ENCODE measurements at regions not wholly inside any gene's neighbourhood (a gene's known extent, or its start where the extent isn't known, plus 50 kb on each side); places are given as distances from the start of the nearest gene placed in this dataset.
A peak's percentile ranks its signal among the peaks of the same experiment; 100 is the strongest.

DNA sequence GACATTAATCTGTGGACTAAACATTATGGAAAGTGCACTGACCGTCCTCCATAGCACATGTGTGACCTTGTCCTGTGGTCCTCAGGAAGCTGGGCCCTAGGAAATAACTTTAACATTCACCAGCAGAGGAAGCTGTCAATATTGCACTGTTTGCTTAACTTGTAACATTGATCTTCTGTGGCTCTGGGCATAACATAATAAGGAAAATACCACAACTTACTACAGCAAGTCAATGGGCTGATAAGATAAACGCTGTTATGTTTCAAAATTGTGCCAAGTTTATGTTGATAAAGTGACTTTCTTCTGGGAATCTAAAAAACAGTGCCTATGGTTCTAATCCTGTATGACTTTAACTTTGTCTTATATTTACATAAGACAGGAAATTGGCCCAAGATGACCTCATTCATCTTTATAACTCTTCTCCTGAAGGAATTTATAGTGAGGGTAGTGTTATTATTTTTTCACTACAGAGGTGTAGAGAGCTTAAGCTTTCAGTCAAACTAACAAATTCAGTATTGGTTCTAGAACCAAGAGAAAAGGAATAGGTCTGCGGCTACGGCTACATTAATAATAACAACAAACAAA, 113.7 kb upstream of the MAP4K3 start (continued):
- TF ChIP-seq, protein P1, sequence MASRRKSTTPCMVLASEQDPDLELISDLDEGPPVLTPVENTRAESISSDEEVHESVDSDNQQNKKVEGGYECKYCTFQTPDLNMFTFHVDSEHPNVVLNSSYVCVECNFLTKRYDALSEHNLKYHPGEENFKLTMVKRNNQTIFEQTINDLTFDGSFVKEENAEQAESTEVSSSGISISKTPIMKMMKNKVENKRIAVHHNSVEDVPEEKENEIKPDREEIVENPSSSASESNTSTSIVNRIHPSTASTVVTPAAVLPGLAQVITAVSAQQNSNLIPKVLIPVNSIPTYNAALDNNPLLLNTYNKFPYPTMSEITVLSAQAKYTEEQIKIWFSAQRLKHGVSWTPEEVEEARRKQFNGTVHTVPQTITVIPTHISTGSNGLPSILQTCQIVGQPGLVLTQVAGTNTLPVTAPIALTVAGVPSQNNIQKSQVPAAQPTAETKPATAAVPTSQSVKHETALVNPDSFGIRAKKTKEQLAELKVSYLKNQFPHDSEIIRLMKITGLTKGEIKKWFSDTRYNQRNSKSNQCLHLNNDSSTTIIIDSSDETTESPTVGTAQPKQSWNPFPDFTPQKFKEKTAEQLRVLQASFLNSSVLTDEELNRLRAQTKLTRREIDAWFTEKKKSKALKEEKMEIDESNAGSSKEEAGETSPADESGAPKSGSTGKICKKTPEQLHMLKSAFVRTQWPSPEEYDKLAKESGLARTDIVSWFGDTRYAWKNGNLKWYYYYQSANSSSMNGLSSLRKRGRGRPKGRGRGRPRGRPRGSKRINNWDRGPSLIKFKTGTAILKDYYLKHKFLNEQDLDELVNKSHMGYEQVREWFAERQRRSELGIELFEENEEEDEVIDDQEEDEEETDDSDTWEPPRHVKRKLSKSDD (CRISPR knock-in tag; IDR thresholded peaks at IDR 0.05; ENCODE audit: low read depth), result peak; percentile 37; the same call in 1 of the 2 replicates
- TF ChIP-seq ZNF660 (CRISPR knock-in tag; IDR thresholded peaks at IDR 0.05; ENCODE audit: borderline replicate concordance, low read depth), result no peak
- TF ChIP-seq, protein P2, sequence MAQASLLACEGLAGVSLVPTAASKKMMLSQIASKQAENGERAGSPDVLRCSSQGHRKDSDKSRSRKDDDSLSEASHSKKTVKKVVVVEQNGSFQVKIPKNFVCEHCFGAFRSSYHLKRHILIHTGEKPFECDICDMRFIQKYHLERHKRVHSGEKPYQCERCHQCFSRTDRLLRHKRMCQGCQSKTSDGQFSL (CRISPR knock-in tag; IDR thresholded peaks at IDR 0.05), result peak; percentile 31; the same call in 1 of the 2 replicates
- TF ChIP-seq, protein P3, sequence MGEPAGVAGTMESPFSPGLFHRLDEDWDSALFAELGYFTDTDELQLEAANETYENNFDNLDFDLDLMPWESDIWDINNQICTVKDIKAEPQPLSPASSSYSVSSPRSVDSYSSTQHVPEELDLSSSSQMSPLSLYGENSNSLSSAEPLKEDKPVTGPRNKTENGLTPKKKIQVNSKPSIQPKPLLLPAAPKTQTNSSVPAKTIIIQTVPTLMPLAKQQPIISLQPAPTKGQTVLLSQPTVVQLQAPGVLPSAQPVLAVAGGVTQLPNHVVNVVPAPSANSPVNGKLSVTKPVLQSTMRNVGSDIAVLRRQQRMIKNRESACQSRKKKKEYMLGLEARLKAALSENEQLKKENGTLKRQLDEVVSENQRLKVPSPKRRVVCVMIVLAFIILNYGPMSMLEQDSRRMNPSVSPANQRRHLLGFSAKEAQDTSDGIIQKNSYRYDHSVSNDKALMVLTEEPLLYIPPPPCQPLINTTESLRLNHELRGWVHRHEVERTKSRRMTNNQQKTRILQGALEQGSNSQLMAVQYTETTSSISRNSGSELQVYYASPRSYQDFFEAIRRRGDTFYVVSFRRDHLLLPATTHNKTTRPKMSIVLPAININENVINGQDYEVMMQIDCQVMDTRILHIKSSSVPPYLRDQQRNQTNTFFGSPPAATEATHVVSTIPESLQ (CRISPR knock-in tag; conservative IDR thresholded peaks at IDR 0.05), result no peak
- no peak; the same call in 1 of the 2 replicates for TF ChIP-seq ZNF101 (CRISPR knock-in tag; IDR thresholded peaks at IDR 0.05; ENCODE audit: borderline replicate concordance, low read depth)
- peak; percentile 98 for TF ChIP-seq ZNF205 (CRISPR knock-in tag; IDR thresholded peaks at IDR 0.05)
- peak; percentile 94; the same call in 1 of the 2 replicates for TF ChIP-seq BRCA1 (CRISPR knock-in tag; IDR thresholded peaks at IDR 0.05)
- peak in 1 of 2 experiments; percentile 91; a peak in 2 of 4 replicates for TF ChIP-seq KLF16 (CRISPR knock-in tag; IDR thresholded peaks at IDR 0.05)
- TF ChIP-seq, protein P4, sequence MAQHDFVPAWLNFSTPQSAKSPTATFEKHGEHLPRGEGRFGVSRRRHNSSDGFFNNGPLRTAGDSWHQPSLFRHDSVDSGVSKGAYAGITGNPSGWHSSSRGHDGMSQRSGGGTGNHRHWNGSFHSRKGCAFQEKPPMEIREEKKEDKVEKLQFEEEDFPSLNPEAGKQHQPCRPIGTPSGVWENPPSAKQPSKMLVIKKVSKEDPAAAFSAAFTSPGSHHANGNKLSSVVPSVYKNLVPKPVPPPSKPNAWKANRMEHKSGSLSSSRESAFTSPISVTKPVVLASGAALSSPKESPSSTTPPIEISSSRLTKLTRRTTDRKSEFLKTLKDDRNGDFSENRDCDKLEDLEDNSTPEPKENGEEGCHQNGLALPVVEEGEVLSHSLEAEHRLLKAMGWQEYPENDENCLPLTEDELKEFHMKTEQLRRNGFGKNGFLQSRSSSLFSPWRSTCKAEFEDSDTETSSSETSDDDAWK (CRISPR knock-in tag; IDR thresholded peaks at IDR 0.05), result no peak
- no peak; the same call in 1 of the 2 replicates for TF ChIP-seq ZNF34 (CRISPR knock-in tag; IDR thresholded peaks at IDR 0.05; ENCODE audit: borderline replicate concordance)
- no peak for TF ChIP-seq SRSF9 (IDR thresholded peaks at IDR 0.05; ENCODE audit: borderline replicate concordance, insufficient read depth, low read depth, low read length, poor library complexity, severe bottlenecking)
- 0 out of 4 replicates have a peak, but pooled peaks of 1 of the 2 experiments have one; percentile 20 for TF ChIP-seq POLR2A (IDR thresholded peaks at IDR 0.05; ENCODE audit: insufficient read depth in 1 of 2, low read depth in 2 of 2, low read length in 2 of 2)
- TF ChIP-seq CBFB (CRISPR knock-in tag; IDR thresholded peaks at IDR 0.05), result peak; percentile 98
- TF ChIP-seq SMAD1 (CRISPR knock-in tag; IDR thresholded peaks at IDR 0.05; ENCODE audit: borderline replicate concordance, low read depth), result no peak
- TF ChIP-seq, protein P5, sequence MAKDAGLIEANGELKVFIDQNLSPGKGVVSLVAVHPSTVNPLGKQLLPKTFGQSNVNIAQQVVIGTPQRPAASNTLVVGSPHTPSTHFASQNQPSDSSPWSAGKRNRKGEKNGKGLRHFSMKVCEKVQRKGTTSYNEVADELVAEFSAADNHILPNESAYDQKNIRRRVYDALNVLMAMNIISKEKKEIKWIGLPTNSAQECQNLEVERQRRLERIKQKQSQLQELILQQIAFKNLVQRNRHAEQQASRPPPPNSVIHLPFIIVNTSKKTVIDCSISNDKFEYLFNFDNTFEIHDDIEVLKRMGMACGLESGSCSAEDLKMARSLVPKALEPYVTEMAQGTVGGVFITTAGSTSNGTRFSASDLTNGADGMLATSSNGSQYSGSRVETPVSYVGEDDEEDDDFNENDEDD (CRISPR knock-in tag; IDR thresholded peaks at IDR 0.05; ENCODE audit: borderline replicate concordance), result peak; percentile 54; the same call in 1 of the 2 replicates
- peak; percentile 84 for TF ChIP-seq CCDC6 (CRISPR knock-in tag; IDR thresholded peaks at IDR 0.05)
- TF ChIP-seq ZNF326 (CRISPR knock-in tag; IDR thresholded peaks at IDR 0.05; ENCODE audit: borderline replicate concordance), result no peak
- peak; percentile 99 for TF ChIP-seq HOXD1 (CRISPR knock-in tag; IDR thresholded peaks at IDR 0.05)
- peak; percentile 99 for TF ChIP-seq POGZ (CRISPR knock-in tag; IDR thresholded peaks at IDR 0.05)
- no peak for TF ChIP-seq ZNF781 (CRISPR knock-in tag; IDR thresholded peaks at IDR 0.05; ENCODE audit: borderline replicate concordance, not compliant biosample characterization)
